ENCODE measurements at regions not wholly inside any gene's neighbourhood (a gene's known extent, or its start where the extent isn't known, plus 50 kb on each side); places are given as distances from the start of the nearest gene placed in this dataset.
"Not testable (repeated sequence)": the region's sequence is repeated elsewhere in the genome, so short reads cannot be mapped to it uniquely, and the experiment has no call there.

GRCh38 chr12:4822572-4822971 lies 87.1 kb upstream of the KCNA1 start:
- no peak for DNase-seq (ENCODE audit: low read depth)

DNA sequence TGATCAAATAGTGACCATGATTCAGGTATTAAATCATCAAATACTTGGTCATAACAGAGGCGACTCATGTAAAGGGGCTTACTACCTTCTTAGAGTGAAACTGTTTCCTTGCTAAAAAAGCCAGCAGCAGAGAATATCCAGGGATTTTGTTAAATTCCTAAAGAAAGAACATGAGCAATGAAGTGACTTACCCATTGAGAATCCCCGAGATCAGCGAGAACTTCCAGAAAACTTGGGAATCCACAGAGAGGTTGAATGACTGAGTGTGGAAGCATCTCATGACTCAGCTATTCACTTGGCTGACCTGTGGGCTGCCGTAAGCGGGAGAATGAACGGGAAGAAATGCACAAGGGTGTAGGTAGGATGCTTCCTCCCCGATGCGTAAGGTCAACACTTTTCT lies 85.3 kb upstream of the KCNA1 start:
- no peak for DNase-seq (ENCODE audit: low read depth)

DNA sequence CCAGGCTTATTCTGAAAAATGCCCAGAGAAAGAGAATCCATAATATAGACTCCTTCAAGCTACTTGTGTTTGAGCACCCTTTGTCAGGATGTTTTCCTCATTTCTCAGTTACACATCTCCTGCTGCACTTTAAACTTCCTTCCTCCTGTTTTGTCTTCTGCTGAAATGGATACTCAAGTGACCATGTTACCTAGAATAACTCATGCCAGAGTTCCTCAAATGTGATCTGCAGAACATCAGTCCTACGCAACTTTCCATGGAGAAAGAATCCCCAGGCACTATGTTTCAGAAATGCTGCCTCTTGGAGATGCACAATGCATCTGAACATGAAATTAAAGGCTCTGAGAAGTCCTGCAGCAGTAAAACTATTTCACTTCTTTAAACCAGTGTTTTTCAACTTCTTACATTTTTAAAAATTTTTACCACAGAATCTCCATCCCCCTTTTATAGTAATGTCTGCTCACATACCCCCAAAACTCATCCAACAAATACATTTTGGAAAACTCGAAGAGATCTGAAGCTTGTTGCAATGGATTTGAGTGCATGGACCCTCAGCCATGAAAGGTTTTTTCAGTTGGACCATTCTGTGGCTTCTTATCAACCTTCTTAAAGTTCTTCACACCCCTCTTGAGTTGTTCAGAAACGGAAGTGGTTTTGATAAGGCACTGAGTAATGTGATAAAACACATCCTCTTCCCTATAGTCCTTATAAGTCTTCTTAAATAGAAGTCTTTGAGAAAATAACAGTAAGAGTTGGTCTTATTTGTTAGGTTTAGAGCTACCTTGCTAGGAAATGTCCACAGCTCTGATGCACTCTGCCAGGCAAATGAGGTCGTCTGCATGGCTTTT lies 84.5 kb upstream of the KCNA1 start:
- DNase-seq (ENCODE audit: low read depth): no peak

DNA sequence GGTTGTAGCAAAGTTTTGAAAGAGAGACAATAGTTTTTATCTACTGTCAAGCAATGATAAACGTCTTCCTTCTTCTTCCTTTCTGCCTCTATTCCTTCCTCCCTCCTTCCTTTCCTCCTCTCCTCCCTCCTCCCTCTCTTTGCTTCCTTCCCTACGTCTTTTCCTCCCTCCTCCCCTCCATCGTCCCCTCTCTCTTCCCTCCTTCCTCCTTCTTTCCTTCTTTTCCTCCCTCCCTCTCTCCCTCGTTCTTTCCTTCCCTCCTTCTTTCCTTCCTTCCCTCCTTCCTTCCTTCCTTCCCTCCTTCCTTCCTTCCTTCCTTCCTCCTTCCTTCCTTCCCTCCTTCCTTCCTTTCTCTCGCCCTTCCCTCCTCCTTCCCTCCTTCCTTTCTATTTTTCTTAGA lies 82.8 kb upstream of the KCNA1 start:
- DNase-seq (ENCODE audit: low read depth): no peak

- no peak for DNase-seq (ENCODE audit: low read depth)
Measured at GRCh38 chr12:4828176-4828575, 81.5 kb upstream of the KCNA1 start.

DNA sequence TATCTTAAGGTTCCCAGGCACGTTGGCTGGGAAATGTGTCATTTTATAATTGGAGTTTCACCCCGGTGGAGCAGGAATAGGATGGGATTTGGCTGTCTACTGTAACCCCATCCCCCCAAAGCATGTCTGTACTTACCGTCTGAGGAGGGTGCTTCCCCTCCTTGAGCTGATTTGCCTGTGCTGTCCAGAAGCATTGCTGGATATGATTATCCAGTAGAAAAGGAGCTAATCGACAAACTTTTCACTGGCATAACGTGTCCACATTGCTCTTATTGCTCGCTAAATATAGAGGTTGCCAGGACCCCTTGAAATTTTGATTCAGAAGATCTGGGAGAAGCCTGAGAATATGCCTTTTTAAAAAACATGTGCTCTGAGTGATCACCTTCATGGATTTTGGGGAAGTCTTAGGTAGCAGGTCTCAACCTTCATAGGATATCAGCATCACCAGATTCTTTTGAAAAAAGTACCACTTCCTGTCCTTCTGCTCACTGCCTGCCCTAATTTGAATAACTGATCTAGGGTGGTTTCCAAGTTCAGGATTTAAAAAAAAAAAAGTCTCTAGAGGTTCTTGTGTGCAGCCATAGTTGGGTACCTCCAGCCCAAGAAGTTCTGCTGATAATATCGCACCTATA lies 80.4 kb upstream of the KCNA1 start:
- DNase-seq (ENCODE audit: low read depth): no peak

- DNase-seq (ENCODE audit: low read depth): no peak
Measured at GRCh38 chr12:4829793-4830162, 79.9 kb upstream of the KCNA1 start.

- no peak for DNase-seq (ENCODE audit: low read depth)
Measured at GRCh38 chr12:4830556-4831210, 79.0 kb upstream of the KCNA1 start.

- DNase-seq (ENCODE audit: low read depth): no peak
Measured at GRCh38 chr12:4833053-4833452, 76.7 kb upstream of the KCNA1 start.

DNA sequence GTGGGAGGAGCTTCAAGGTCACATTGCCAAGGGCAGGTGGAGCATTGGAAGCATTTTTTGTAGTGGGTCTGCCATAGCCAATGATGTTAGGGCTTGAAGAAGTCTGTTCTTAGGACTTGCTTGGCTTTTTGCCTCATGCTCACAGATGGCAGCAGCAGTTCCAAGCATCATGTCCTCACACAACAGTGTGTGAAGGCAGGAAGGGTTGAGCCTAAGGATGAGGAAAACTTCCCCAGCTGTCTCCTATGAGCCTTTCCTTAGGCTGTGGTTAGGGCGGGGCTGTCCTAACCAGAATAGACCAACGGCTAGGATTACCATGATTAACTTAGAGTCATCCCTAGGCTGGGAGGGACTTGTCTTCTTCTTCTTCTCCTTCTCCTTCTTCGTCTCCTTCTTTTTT lies 76.2 kb upstream of the KCNA1 start:
- DNase-seq (ENCODE audit: low read depth): no peak

- DNase-seq (ENCODE audit: low read depth): not testable (repeated sequence)
Measured at GRCh38 chr12:4842401-4842800, 67.3 kb upstream of the KCNA1 start.

GRCh38 chr12:4843907-4844306 lies 65.8 kb upstream of the KCNA1 start:
- DNase-seq (ENCODE audit: low read depth): no peak

DNA sequence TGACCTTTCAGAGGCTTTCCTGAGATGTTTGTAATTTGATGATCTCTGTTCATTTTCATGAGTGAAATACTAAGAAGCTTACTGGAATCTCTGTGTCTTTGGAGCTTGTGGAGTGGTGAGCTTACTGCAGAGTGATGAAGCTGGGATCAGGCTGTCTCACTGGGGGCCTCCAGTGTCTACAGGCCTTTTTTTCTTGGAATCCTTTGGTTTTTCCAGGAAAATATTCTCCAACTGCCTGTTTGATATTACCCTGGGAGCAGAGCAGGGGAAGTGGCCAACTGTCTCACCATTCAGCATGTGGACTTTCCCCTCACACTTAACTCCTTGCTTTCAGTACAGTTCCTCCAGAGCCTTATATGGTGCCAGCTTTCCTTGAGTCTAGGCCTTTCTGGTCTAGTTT lies 62.0 kb upstream of the KCNA1 start:
- DNase-seq (ENCODE audit: low read depth): no peak

DNA sequence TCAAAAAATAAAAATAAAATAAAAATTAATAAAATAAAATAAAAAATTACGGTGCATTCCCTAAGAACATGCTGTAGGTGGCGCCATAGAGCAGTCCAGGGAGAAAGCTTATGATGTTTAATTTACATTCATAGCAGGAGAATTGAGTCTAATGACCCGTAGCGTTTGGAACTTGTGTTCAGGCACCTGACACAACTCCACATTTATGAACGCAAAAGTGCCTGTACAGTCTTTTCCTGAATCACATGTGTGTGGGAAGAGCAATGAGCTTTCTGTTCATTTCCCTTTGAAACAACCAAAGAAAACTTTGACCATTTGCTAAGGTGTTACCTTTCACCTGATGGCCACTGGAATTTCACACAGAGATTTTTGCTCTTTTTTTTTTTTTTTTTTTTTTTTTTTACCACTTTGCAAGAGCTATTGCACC lies 60.6 kb upstream of the KCNA1 start:
- DNase-seq (ENCODE audit: low read depth): no peak

- no peak for DNase-seq (ENCODE audit: low read depth)
Measured at GRCh38 chr12:4849795-4850345, 59.8 kb upstream of the KCNA1 start.

DNA sequence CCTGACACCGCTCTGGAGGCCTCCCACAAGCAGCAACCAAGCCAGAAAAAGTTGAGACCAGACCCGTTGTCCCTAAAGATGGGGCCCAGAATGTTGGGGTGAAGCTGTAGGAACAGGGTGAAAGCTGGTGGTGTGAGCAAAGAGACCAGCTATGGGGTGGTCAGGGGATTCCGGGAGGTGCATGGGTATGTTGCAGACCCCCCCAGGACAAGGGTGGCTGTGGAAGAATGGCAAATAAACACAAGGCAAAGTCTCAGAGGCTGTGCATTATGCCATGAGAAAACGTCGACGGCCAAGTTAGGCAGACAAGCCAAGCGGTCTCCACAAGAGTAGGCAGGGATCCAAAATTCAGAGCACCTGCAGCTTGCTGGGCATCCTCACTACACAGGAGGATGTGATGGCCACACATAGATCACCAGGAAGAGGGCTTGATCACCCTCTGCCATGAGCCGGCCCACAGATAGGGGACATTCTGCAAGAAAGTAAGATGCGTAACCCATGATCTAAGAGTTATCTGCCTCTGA lies 58.8 kb upstream of the KCNA1 start:
- no peak for DNase-seq (ENCODE audit: low read depth)

GRCh38 chr12:4852308-4852707 lies 57.4 kb upstream of the KCNA1 start:
- DNase-seq (ENCODE audit: low read depth): no peak

- no peak for DNase-seq (ENCODE audit: low read depth)
Measured at GRCh38 chr12:4852911-4853310, 56.8 kb upstream of the KCNA1 start.

- peak; percentile 48 for DNase-seq (ENCODE audit: low read depth)
Measured at GRCh38 chr12:4855121-4855924, 54.4 kb upstream of the KCNA1 start.

DNA sequence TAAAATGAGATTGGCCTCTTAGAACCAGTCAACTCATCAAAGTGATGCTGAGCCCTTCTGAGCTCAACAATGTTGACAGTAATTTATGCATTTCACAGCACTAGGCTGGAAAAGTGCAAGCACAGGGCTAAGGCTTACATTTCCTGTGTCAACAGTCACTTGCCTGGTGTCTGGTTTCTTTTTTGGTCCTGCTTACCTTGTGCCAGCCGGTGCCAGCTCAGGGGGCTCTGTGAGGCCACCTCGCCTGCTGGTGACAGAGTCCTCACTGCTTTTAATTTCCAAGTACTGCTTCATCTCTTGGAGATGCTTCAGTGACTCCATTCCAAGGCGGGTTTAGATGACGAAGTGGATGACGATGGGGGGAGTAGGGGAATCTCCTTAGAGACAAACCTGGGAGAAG lies 53.1 kb upstream of the KCNA1 start:
- no peak for DNase-seq (ENCODE audit: low read depth)

DNA sequence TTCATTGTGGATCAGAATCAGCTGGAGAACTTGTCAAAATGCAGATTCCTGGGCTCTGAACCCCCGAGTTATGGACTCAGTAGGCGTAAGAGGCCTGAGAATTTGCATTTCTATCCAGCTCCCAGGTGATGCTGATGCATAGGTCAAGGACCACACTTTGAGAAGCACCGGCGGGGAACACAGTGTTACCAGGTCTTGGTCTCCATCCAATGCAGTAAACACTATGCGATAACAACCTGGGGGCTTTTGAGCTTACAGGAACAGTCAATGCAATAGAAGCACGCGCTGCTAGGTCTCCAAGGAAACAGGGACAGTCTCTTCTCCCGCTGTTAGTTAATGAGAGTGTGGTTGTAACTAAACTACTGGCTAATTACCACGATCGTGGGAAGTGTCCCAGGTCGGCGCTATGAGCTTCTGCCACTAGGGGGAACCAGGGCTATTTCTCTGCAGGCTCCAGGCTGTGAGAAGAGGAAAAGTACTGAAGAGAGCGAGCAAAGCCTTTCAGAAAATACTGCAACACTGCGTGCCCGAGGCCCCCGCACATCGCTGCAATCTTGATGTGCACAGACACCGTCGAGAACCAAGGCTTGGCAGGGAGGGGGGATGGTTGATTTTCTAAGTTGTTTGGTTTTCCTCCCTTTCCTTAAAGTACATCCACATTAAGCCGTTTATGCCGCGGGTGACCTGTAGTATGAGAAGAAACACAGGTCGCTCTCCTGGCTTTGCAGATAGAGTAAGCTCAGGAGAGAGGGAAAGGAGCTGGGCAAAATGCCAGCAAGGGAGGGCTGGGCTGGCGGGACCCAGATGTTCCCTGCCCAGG lies 52.0 kb upstream of the KCNA1 start:
- DNase-seq (ENCODE audit: low read depth): peak; percentile 26

Measured in forelimb muscle (tissue), 1 donor.